ENCODE measurements at regions not wholly inside any gene's neighbourhood (a gene's known extent, or its start where the extent isn't known, plus 50 kb on each side); places are given as distances from the start of the nearest gene placed in this dataset.

- Histone ChIP-seq H3K27me3 (ENCODE audit: control insufficient read depth, insufficient read depth, low read length) (no peaks in the 10 kb centered on the region), H3K4me1 (ENCODE audit: control insufficient read depth, low read depth, low read length) (peaks cover 15% of the 10 kb centered on the region)
These were observed 108.8 kb upstream of the FOXC1 start for GRCh38 chr6:1500913-1501312.

GRCh38 chr6:1502041-1502440 lies 107.7 kb upstream of the FOXC1 start:
- Histone ChIP-seq H3K9ac (ENCODE audit: low read length) (no peak overlapping the region), H3K4me1 (ENCODE audit: control insufficient read depth, low read depth, low read length) (peaks cover 13% of the 10 kb centered on the region), H3K36me3 (ENCODE audit: control insufficient read depth, low read depth, low read length) (no peaks in the 10 kb centered on the region), H3K27me3 (ENCODE audit: control insufficient read depth, insufficient read depth, low read length) (no peaks in the 10 kb centered on the region), H3K27ac (ENCODE audit: low read length) (no peak overlapping the region), H3K4me3 (ENCODE audit: low read length) (no peak overlapping the region), H3K9me3 (ENCODE audit: control insufficient read depth, low read depth, low read length) (no peaks in the 10 kb centered on the region)

More at GRCh38 chr6:1500913-1501312, 108.8 kb upstream of the FOXC1 start:
- Histone ChIP-seq H3K4me3 (ENCODE audit: low read length) (no peak overlapping the region), H3K27ac (ENCODE audit: low read length) (no peak overlapping the region), H3K9ac (ENCODE audit: low read length) (no peak overlapping the region), H3K36me3 (ENCODE audit: control insufficient read depth, low read depth, low read length) (no peaks in the 10 kb centered on the region), H3K9me3 (ENCODE audit: control insufficient read depth, low read depth, low read length) (no peaks in the 10 kb centered on the region)

GRCh38 chr6:1503811-1504210 lies 105.9 kb upstream of the FOXC1 start:
- no peaks in the 10 kb centered on the region for H3K27me3 ChIP-seq (ENCODE audit: control insufficient read depth, insufficient read depth, low read length)
- no peaks in the 10 kb centered on the region for H3K4me1 ChIP-seq (ENCODE audit: control insufficient read depth, low read depth, low read length)
- H3K36me3 ChIP-seq (ENCODE audit: control insufficient read depth, low read depth, low read length) = no peaks in the 10 kb centered on the region
- H3K27ac ChIP-seq (ENCODE audit: low read length) = no peak overlapping the region
- H3K9ac ChIP-seq (ENCODE audit: low read length) = no peak overlapping the region
- no peaks in the 10 kb centered on the region for H3K9me3 ChIP-seq (ENCODE audit: control insufficient read depth, low read depth, low read length)
- no peak overlapping the region for H3K4me3 ChIP-seq (ENCODE audit: low read length)

- H3K9ac ChIP-seq (ENCODE audit: low read length) = no peak overlapping the region
- H3K4me1 ChIP-seq (ENCODE audit: control insufficient read depth, low read depth, low read length) = no peaks in the 10 kb centered on the region
- H3K4me3 ChIP-seq (ENCODE audit: low read length) = no peak overlapping the region
- no peaks in the 10 kb centered on the region for H3K36me3 ChIP-seq (ENCODE audit: control insufficient read depth, low read depth, low read length)
- no peaks in the 10 kb centered on the region for H3K27me3 ChIP-seq (ENCODE audit: control insufficient read depth, insufficient read depth, low read length)
- H3K27ac ChIP-seq (ENCODE audit: low read length) = no peak overlapping the region
- H3K9me3 ChIP-seq (ENCODE audit: control insufficient read depth, low read depth, low read length) = no peaks in the 10 kb centered on the region
These were observed 105.2 kb upstream of the FOXC1 start for GRCh38 chr6:1504465-1504864.

DNA sequence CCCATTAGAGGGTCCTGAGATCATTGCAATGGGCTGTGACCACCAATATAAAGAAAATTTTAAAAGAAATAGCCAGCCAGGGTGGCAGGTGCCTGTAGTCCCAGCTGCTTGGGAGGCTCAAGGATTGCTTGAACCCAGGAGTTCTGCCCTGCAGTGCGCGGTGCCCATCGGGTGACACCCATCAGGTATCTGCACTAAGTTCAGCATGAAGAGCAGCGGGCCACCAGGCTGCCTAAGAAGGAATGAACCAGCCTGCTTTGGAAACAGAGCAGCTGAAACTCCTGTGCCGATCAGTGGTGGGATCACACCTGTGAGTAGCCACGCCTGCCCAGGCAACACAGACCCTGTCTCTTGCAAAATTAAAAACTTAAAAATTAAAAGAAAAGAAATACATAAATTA lies 102.5 kb upstream of the FOXC1 start:
- no peak overlapping the region for H3K27ac ChIP-seq (ENCODE audit: low read length)
- no peaks in the 10 kb centered on the region for H3K27me3 ChIP-seq (ENCODE audit: control insufficient read depth, insufficient read depth, low read length)
- no peak overlapping the region for H3K4me3 ChIP-seq (ENCODE audit: low read length)
- H3K9me3 ChIP-seq (ENCODE audit: control insufficient read depth, low read depth, low read length) = no peaks in the 10 kb centered on the region
- peaks cover 6% of the 10 kb centered on the region for H3K4me1 ChIP-seq (ENCODE audit: control insufficient read depth, low read depth, low read length)
- H3K36me3 ChIP-seq (ENCODE audit: control insufficient read depth, low read depth, low read length) = no peaks in the 10 kb centered on the region
- no peak overlapping the region for H3K9ac ChIP-seq (ENCODE audit: low read length)

- Histone ChIP-seq H3K4me1 (ENCODE audit: control insufficient read depth, low read depth, low read length) (peaks cover 10% of the 10 kb centered on the region), H3K4me3 (ENCODE audit: low read length) (no peak overlapping the region), H3K27me3 (ENCODE audit: control insufficient read depth, insufficient read depth, low read length) (no peaks in the 10 kb centered on the region), H3K9me3 (ENCODE audit: control insufficient read depth, low read depth, low read length) (no peaks in the 10 kb centered on the region), H3K9ac (ENCODE audit: low read length) (no peak overlapping the region), H3K27ac (ENCODE audit: low read length) (no peak overlapping the region), H3K36me3 (ENCODE audit: control insufficient read depth, low read depth, low read length) (no peaks in the 10 kb centered on the region)
These were observed 100.5 kb upstream of the FOXC1 start for GRCh38 chr6:1509241-1509640.

DNA sequence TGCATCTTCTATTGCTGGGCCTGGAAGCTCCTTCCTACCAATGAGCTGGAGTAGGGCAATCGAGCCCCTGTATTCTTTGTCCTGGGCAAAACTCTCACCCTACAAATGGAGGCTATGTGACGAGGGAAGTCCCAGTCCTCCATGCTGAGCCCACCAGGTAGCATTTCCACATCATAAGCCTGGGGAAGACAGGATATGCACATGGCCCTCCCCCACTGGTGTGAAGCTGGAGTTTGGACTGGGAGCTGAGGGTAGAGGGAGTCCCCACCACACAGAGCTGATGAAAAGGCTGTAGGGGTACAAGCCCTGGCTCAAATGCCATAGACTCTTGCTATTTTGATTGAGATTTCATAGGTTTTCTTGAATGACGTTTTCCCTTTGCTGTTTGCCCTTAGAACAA lies 99.5 kb upstream of the FOXC1 start:
- H3K4me3 ChIP-seq (ENCODE audit: low read length) = no peak overlapping the region
- H3K9ac ChIP-seq (ENCODE audit: low read length) = no peak overlapping the region
- no peak overlapping the region for H3K27ac ChIP-seq (ENCODE audit: low read length)
- no peaks in the 10 kb centered on the region for H3K9me3 ChIP-seq (ENCODE audit: control insufficient read depth, low read depth, low read length)
- no peaks in the 10 kb centered on the region for H3K36me3 ChIP-seq (ENCODE audit: control insufficient read depth, low read depth, low read length)
- H3K4me1 ChIP-seq (ENCODE audit: control insufficient read depth, low read depth, low read length) = peaks cover 10% of the 10 kb centered on the region
- H3K27me3 ChIP-seq (ENCODE audit: control insufficient read depth, insufficient read depth, low read length) = no peaks in the 10 kb centered on the region

DNA sequence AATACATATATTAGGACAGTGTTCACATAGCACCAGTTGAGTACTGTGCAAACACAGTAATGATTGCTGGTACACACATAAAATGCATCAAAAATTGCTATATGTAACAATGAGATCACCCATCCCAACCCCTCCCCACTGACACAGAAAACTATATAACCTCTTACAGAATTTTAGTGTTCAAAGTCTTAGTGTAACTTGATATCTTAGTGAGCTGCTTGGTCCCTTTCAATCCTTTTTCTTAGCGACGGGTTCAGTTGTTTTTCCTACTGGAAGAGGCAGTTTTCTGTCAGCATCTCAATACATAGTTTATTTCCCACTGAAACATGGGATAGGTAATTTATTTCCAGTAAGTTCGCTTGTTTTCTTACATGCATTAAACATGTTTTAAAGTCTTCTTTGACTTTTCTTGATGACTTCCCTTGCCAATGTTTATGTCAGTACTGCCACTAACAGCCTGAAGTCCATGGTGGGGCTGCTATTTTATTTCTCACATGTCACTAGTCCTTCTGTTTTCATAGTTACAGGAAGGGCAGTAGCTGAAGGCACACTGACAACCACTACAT lies 96.4 kb upstream of the FOXC1 start:
- Histone ChIP-seq H3K4me1 (ENCODE audit: control insufficient read depth, low read depth, low read length) (peaks cover 10% of the 10 kb centered on the region), H3K27me3 (ENCODE audit: control insufficient read depth, insufficient read depth, low read length) (no peaks in the 10 kb centered on the region), H3K36me3 (ENCODE audit: control insufficient read depth, low read depth, low read length) (no peaks in the 10 kb centered on the region), H3K9me3 (ENCODE audit: control insufficient read depth, low read depth, low read length) (no peaks in the 10 kb centered on the region), H3K9ac (ENCODE audit: low read length) (no peak overlapping the region), H3K4me3 (ENCODE audit: low read length) (no peak overlapping the region), H3K27ac (ENCODE audit: low read length) (no peak overlapping the region)

DNA sequence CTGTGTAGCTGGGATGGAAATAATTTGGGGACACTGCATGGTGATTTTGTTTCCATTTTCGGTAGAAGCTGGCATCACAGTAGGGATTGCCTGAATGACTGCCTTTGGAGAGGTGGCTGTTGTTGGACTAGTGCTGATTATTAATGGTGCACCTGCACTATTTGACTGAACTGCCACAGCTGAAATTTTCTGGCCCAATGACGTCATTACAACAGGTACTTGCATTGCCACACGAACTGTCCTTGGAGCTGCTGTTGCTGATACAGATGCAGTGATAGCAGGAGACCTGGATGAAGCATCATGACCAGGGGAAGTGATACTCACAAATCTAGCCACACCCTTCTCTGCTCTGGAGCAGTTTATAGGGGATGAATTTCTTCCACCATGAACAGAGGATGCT lies 95.6 kb upstream of the FOXC1 start:
- H3K9me3 ChIP-seq (ENCODE audit: control insufficient read depth, low read depth, low read length) = no peaks in the 10 kb centered on the region
- no peak overlapping the region for H3K4me3 ChIP-seq (ENCODE audit: low read length)
- H3K27me3 ChIP-seq (ENCODE audit: control insufficient read depth, insufficient read depth, low read length) = no peaks in the 10 kb centered on the region
- H3K9ac ChIP-seq (ENCODE audit: low read length) = no peak overlapping the region
- H3K4me1 ChIP-seq (ENCODE audit: control insufficient read depth, low read depth, low read length) = peaks cover 10% of the 10 kb centered on the region
- no peak overlapping the region for H3K27ac ChIP-seq (ENCODE audit: low read length)
- no peaks in the 10 kb centered on the region for H3K36me3 ChIP-seq (ENCODE audit: control insufficient read depth, low read depth, low read length)

DNA sequence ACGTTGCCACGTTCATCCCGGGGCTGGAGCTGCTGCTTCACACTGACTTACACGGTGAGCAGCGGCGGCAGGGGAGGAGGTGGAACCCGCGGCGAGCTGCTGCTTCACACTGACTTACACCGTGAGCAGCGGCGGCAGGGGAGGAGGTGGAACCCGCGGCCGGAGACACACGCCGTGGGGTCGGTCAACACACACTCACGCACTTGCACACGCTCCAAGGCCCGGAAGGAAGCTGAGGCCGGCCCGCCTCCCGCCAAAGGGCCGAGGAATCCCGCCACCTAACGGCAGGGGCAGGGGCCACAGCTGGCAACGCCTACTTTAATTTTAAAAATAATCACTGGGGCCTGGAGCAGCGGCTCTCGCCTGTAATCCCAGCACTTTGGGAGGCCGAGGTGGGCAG lies 94.4 kb upstream of the FOXC1 start:
- no peak overlapping the region for H3K9ac ChIP-seq (ENCODE audit: low read length)
- H3K4me3 ChIP-seq (ENCODE audit: low read length) = no peak overlapping the region
- no peaks in the 10 kb centered on the region for H3K36me3 ChIP-seq (ENCODE audit: control insufficient read depth, low read depth, low read length)
- H3K27me3 ChIP-seq (ENCODE audit: control insufficient read depth, insufficient read depth, low read length) = no peaks in the 10 kb centered on the region
- no peak overlapping the region for H3K27ac ChIP-seq (ENCODE audit: low read length)
- H3K4me1 ChIP-seq (ENCODE audit: control insufficient read depth, low read depth, low read length) = peaks cover 3% of the 10 kb centered on the region
- H3K9me3 ChIP-seq (ENCODE audit: control insufficient read depth, low read depth, low read length) = no peaks in the 10 kb centered on the region

DNA sequence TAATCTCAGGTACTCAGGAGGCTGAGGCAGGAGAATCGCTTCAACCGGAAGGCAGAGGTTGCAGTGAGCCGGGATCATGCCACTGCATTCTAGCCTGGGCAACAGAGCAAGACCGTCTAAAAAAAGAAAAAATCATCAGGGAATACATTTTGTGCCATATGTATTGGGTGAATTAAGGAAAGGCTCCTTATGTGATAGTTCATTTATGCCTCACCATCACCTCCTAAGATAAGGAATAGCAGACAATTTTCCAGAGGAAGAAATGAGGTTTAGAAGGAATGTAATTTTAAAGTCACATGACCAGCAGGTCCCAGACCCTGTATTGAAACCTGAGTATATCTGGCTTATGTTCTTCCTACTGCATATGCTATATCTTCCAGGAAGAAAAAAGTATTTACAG lies 93.9 kb upstream of the FOXC1 start:
- Histone ChIP-seq H3K4me3 (ENCODE audit: low read length) (no peak overlapping the region), H3K9ac (ENCODE audit: low read length) (no peak overlapping the region), H3K36me3 (ENCODE audit: control insufficient read depth, low read depth, low read length) (no peaks in the 10 kb centered on the region), H3K4me1 (ENCODE audit: control insufficient read depth, low read depth, low read length) (peaks cover 3% of the 10 kb centered on the region), H3K27me3 (ENCODE audit: control insufficient read depth, insufficient read depth, low read length) (no peaks in the 10 kb centered on the region), H3K9me3 (ENCODE audit: control insufficient read depth, low read depth, low read length) (no peaks in the 10 kb centered on the region), H3K27ac (ENCODE audit: low read length) (no peak overlapping the region)

DNA sequence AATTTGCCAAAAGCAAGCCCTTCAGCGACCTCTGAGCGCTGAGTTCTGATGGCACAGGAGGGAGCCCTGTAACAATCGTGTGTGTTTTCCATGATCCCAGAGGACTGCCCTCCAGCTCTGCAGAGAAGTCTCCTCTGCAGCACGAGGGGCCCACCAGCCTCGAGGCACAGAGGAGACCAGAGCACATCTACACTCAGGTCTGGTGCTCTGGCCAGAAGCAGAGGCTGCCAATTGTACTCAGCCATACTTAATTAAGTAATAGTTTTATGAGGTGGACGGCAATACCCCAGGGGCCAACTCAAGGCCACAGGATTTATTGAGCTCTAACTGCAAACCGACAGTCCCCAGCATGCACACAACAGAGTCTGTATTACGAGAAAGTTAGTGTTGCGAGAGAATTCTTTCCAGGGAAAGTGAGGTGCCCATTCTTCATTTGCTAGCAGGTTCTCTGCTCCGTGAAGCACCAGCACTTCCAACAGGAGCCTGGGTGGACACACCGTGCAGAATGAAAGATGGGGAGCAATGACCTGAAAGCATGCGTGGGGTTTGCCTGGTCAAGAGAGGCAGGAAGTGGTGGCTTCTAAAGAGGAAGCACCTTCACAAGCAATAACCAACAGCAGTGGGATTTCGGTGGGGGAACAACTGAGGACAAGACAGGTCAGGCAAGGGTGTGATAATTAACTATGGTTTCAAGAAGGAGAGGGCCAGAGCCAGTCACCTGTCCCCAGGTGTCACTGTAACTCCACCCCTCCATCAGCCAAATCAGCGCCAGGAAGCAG lies 92.8 kb upstream of the FOXC1 start:
- Histone ChIP-seq H3K4me1 (ENCODE audit: control insufficient read depth, low read depth, low read length) (peaks cover 3% of the 10 kb centered on the region), H3K9ac (ENCODE audit: low read length) (no peak overlapping the region), H3K27ac (ENCODE audit: low read length) (no peak overlapping the region), H3K36me3 (ENCODE audit: control insufficient read depth, low read depth, low read length) (no peaks in the 10 kb centered on the region), H3K4me3 (ENCODE audit: low read length) (no peak overlapping the region), H3K27me3 (ENCODE audit: control insufficient read depth, insufficient read depth, low read length) (no peaks in the 10 kb centered on the region), H3K9me3 (ENCODE audit: control insufficient read depth, low read depth, low read length) (no peaks in the 10 kb centered on the region)
